Left ventricle myocardium inferior (tissue), 1 donor: ENCODE measurements at regions not wholly inside any gene's neighbourhood (a gene's known extent, or its start where the extent isn't known, plus 50 kb on each side); places are given as distances from the start of the nearest gene placed in this dataset.

Experiments
- DNase-seq: peaks from one replicate; pipeline ENCODE4 v3.0.0-alpha.2; 2020
- H3K27ac ChIP-seq: fragments of 200-600 bp; replicated peaks from 2 replicates; pipeline ENCODE4 v1.8.0; 2021
- H3K27me3 ChIP-seq: fragments of 200-600 bp; 2 replicates; pipeline ENCODE4 v1.8.0; 2021; ENCODE audit warnings: low read depth
- H3K36me3 ChIP-seq: fragments of 200-600 bp; 2 replicates; pipeline ENCODE4 v1.8.0; 2021
- H3K4me1 ChIP-seq: fragments of 200-600 bp; 2 replicates; pipeline ENCODE4 v1.8.0; 2021
- H3K4me3 ChIP-seq: fragments of 200-600 bp; 2 replicates; pipeline ENCODE4 v1.8.0; 2021; ENCODE audit warnings: mild to moderate bottlenecking, moderate library complexity
- H3K9me3 ChIP-seq: fragments of 200-600 bp; replicated peaks from 2 replicates; pipeline ENCODE4 v1.8.0; 2021
- CTCF ChIP-seq: fragments of 200-600 bp; IDR thresholded peaks from 2 replicates; pipeline ENCODE4 v1.8.0; 2021; ENCODE audit warnings: antibody characterized with exemption, mild to moderate bottlenecking, borderline replicate concordance
- intact Hi-C: fragments of 100-400 bp; cut with micrococcal nuclease; formaldehyde crosslinking; loops from one replicate; pipeline ENCODE4 v1.11.0; 2022
- donor health status: DM: no; HTN: yes; CAD: no; lungs with severe emphysema.

DNA sequence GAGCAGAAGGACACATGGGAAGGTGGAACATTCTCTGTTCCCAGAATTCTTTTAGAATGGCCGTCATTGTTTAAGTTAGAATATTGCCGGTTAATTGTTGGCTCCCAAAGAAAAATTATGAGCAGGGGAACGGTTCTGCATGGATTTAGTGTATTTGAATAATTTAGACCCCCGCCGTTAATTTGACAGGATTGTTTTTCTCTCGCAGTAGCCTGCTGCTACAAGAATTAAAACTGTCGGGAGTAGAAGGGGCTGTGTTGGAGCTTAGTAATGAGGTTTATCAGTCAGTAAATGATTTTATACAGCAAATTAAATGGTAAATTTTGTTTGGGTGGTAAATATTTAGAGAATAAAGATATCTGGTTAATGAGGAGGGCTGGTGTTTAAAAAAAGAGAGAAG lies 431.2 kb upstream of the DYNLRB2 start:
- DNase-seq: no peak
- intact Hi-C loops: no loop called here
- TF ChIP-seq CTCF: no peak
- no peaks in the 10 kb centered on the region for H3K9me3 ChIP-seq
- no peak overlapping the region for H3K4me3 ChIP-seq
- H3K27me3 ChIP-seq: peaks cover 17% of the 10 kb centered on the region
- no peaks in the 10 kb centered on the region for H3K4me1 ChIP-seq
- no peaks in the 10 kb centered on the region for H3K36me3 ChIP-seq
- H3K27ac ChIP-seq: no peak overlapping the region

DNA sequence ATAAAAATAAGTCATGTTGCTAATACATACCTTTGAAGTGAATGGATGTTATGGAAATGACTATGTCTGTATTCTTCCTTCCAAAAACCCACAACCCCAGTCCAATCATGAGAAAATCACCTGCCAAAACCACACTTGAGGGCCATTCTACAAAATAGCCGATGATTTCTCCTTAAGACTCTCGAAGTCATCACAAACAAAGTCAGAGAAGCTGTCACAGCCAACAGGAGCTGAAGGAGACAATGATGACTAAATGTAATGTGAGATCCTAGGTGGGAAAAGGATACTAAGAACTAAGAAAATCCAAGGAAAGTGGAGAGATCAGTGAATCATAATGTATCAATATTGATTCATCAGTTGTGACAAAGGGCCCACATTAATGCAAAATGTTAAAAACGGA lies 432.9 kb upstream of the DYNLRB2 start:
- no peak for TF ChIP-seq CTCF
- no peaks in the 10 kb centered on the region for H3K36me3 ChIP-seq
- DNase-seq: no peak
- H3K27ac ChIP-seq: no peak overlapping the region
- H3K4me1 ChIP-seq: no peaks in the 10 kb centered on the region
- intact Hi-C loops: no loop called here
- H3K9me3 ChIP-seq: no peaks in the 10 kb centered on the region
- H3K27me3 ChIP-seq: peaks cover 22% of the 10 kb centered on the region
- H3K4me3 ChIP-seq: no peak overlapping the region

- DNase-seq: no peak
- intact Hi-C loops: no loop called here
- Histone ChIP-seq H3K27me3 (peaks cover 10% of the 10 kb centered on the region), H3K9me3 (peaks cover 6% of the 10 kb centered on the region), H3K36me3 (no peaks in the 10 kb centered on the region), H3K4me3 (no peak overlapping the region), H3K4me1 (no peaks in the 10 kb centered on the region), H3K27ac (no peak overlapping the region)
- no peak for TF ChIP-seq CTCF
Measured at GRCh38 chr16:80105751-80106150, 435.0 kb upstream of the DYNLRB2 start.

DNA sequence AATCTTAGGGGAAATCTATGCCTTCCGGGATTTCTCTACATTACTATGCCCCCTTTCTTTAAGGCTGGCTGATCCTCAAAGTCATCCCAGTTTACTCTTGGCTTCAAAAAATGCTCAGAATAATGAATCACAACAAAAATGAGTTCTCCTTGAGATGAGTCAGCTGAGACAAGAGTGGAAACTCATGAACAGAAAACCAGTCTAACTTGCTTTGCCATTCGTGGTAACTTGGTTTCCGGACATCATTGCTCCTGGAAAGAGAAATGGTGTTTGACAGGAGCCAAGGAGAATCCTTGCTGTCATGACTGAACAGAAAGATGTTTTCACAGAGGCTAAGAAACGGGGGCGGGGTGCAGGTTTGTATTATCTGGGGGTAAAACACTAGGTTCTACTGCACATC lies 435.6 kb upstream of the DYNLRB2 start:
- H3K4me3 ChIP-seq: no peak overlapping the region
- no peaks in the 10 kb centered on the region for H3K4me1 ChIP-seq
- TF ChIP-seq CTCF: no peak
- H3K9me3 ChIP-seq: peaks cover 6% of the 10 kb centered on the region
- intact Hi-C loops: no loop called here
- H3K36me3 ChIP-seq: no peaks in the 10 kb centered on the region
- DNase-seq: no peak
- H3K27me3 ChIP-seq: peaks cover 10% of the 10 kb centered on the region
- H3K27ac ChIP-seq: no peak overlapping the region

GRCh38 chr16:80104401-80104800 lies 436.4 kb upstream of the DYNLRB2 start:
- intact Hi-C loops: no loop called here
- no peak overlapping the region for H3K27ac ChIP-seq

More at GRCh38 chr16:80104401-80104800, 436.4 kb upstream of the DYNLRB2 start:
- no peak overlapping the region for H3K4me3 ChIP-seq
- no peaks in the 10 kb centered on the region for H3K36me3 ChIP-seq
- H3K9me3 ChIP-seq: peaks cover 6% of the 10 kb centered on the region
- no peaks in the 10 kb centered on the region for H3K4me1 ChIP-seq
- TF ChIP-seq CTCF: no peak
- H3K27me3 ChIP-seq: peaks cover 10% of the 10 kb centered on the region
- no peak for DNase-seq
